Activated CD4-positive, alpha-beta memory T cell treated with anti-CD3 and anti-CD28 coated beads for 36 hours (primary cell): ENCODE measurements at regions not wholly inside any gene's neighbourhood (a gene's known extent, or its start where the extent isn't known, plus 50 kb on each side); places are given as distances from the start of the nearest gene placed in this dataset.
A peak's percentile ranks its signal among the peaks of the same experiment; 100 is the strongest.

Experiments
- CTCF ChIA-PET: fragments of 350-600 bp; sonication (Branson Sonifier 250); formaldehyde crosslinking; loops from one replicate; lab custom pipeline; 2021; ENCODE audit warnings: antibody characterized with exemption, inconsistent platforms; lab: Charles Lee
- POLR2A ChIA-PET: fragments of 350-600 bp; sonication (Branson Sonifier 250); formaldehyde crosslinking; loops from one replicate; lab custom pipeline; 2021; ENCODE audit warnings: antibody characterized with exemption; lab: Charles Lee
- DNase-seq: peaks from one replicate; pipeline ENCODE4 v3.0.0-alpha.2; 2020
- H3K27ac Mint-ChIP-seq: one replicate; pipeline ENCODE4 v1.8.0; 2021; ENCODE audit warnings: mixed read lengths
- H3K27me3 Mint-ChIP-seq: one replicate; pipeline ENCODE4 v1.8.0; 2021; ENCODE audit warnings: mixed read lengths
- H3K36me3 Mint-ChIP-seq: one replicate; pipeline ENCODE4 v1.8.0; 2021; ENCODE audit warnings: mixed read lengths
- H3K4me1 Mint-ChIP-seq: one replicate; pipeline ENCODE4 v1.8.0; 2021; ENCODE audit warnings: low read depth, mixed read lengths
- H3K4me3 Mint-ChIP-seq: one replicate; pipeline ENCODE4 v1.8.0; 2021; ENCODE audit warnings: mild to moderate bottlenecking, mixed read lengths
- H3K9me3 Mint-ChIP-seq: one replicate; pipeline ENCODE4 v1.8.0; 2021; ENCODE audit warnings: mixed read lengths
- intact Hi-C: fragments of 100-400 bp; cut with micrococcal nuclease; formaldehyde crosslinking; loops from one replicate; pipeline ENCODE4 v1.15.1; 2023

DNA sequence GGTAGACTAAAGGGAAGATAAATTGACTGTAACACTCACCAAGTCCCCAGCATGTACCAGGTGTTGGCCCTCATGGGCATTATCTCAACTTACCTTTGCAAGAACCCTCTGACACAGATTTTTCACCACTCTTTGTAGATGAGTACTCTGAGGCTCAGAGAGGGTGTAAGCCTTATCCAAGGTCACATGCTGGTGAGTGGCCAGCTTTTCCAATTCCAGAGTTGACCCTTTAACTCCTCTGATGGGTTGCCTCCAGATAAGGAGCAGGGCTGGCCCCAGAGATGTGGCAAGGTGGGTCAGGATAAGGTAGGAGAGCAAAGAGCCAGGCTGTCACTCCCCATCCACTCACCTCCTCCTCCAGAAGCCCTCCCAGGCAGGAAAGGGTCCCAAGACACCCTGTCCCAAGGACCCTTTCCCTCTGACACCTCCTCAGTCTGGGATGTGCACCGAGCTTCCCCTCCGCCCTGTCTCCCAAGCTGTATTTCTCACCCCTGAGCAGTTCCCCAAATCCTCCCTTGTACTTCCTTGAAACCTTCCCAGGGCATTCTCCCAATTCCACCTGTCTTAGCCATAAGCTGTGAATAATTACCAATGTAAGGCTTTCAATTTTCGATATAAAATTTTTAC lies 165.9 kb downstream of the ZFP36L2 start:
- Mint-ChIP-seq H3K4me3 (no peak overlapping the region), H3K9me3 (no peaks in the 10 kb centered on the region), H3K27me3 (no peaks in the 10 kb centered on the region), H3K36me3 (no peaks in the 10 kb centered on the region), H3K27ac (peak overlapping the region; percentile 54), H3K4me1 (peaks cover 19% of the 10 kb centered on the region)
- intact Hi-C loops: no loop called here
- POLR2A ChIA-PET: no interaction called here
- CTCF ChIA-PET: no interaction called here
- no peak for DNase-seq

DNA sequence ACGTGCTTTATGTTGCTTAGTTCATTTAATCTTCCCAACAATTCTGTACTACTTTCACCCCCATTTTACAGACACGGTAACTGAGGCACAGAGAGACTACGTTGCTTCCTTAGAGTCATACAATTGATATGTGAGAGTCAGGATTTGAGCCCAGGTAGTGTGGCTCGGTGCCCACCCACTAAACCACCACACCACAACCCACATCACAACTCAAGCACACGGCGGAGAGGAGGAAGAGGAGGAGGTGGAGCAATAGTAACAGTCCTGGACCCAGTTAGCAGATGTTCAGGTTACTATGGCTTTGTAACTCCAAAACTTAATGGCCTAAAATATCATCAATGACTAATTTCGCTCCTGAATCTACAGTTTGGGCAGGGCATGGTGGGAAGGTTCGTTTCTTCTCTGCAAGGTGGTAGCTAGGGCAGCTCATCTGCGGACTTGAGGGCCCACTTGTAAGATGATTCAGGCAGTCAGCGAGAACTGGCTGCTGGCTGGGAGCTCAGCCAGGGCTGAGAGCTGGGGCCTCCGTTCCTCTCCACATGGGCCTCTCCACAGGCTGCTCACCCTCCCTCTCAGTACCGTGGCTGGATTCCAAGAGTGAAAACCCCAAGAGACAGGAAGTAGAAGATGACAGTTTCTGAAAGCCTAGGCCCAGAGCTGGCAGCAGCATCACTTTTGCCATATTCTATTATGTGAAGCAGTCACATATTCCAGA lies 167.1 kb downstream of the ZFP36L2 start:
- H3K4me1 Mint-ChIP-seq: peaks cover 19% of the 10 kb centered on the region
- intact Hi-C loops: loop anchor here (2.0 to 5.0 kb wide), 3 partner anchors 71 to 508 kb away; no protein-coding TSS in a partner anchor
- ChIA-PET CTCF (interaction anchor here (0.6 to 1.5 kb wide), 4 partner anchors 112 to 169 kb away, joined by 3 to 8 read pairs (median 4); partner anchors contain the start of gene ZFP36L2), POLR2A (interaction anchor here (0.6 to 1.1 kb wide), 3 partner anchors 72 to 168 kb away, joined by 3 to 5 read pairs (median 4); partner anchors contain the start of gene ZFP36L2)
- H3K27me3 Mint-ChIP-seq: no peaks in the 10 kb centered on the region
- H3K36me3 Mint-ChIP-seq: no peaks in the 10 kb centered on the region
- no peaks in the 10 kb centered on the region for H3K9me3 Mint-ChIP-seq
- DNase-seq: peak; percentile 82
- peak overlapping the region; percentile 22 for H3K4me3 Mint-ChIP-seq
- peak overlapping the region; percentile 76 for H3K27ac Mint-ChIP-seq

DNA sequence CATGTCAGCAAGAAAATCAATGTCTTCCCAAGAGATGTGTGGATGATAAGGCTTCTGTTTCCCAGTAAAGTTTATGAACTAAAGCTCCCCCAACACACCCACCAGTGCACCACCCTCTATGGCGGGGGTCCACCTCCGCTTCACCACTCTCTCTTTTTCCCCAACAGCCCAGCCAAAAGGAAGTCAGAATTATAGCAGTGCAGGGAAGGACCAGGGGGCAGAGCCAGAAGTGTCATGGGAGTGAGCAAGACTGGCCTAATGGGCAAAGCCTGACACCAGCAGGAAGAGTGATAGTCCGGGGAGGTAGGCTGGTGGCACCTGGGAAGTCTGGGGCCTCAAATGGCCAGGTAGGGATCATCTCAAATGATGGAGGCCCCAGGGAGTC lies 167.7 kb downstream of the ZFP36L2 start:
- H3K27ac Mint-ChIP-seq: no peak overlapping the region
- no peak overlapping the region for H3K4me3 Mint-ChIP-seq
- no peaks in the 10 kb centered on the region for H3K36me3 Mint-ChIP-seq
- ChIA-PET POLR2A (interaction anchor here (0.9 to 1.1 kb wide), 2 partner anchors 73 to 168 kb away, joined by 4 to 5 read pairs; partner anchors contain the start of gene ZFP36L2), CTCF (interaction anchor here (1.1 to 1.5 kb wide), 2 partner anchors 111 to 170 kb away, joined by 4 to 8 read pairs; no protein-coding TSS in a partner anchor)
- DNase-seq: no peak
- intact Hi-C loops: loop anchor here (2.0 to 5.0 kb wide), 3 partner anchors 72 to 509 kb away; no protein-coding TSS in a partner anchor
- no peaks in the 10 kb centered on the region for H3K9me3 Mint-ChIP-seq
- no peaks in the 10 kb centered on the region for H3K27me3 Mint-ChIP-seq
- peaks cover 19% of the 10 kb centered on the region for H3K4me1 Mint-ChIP-seq

DNA sequence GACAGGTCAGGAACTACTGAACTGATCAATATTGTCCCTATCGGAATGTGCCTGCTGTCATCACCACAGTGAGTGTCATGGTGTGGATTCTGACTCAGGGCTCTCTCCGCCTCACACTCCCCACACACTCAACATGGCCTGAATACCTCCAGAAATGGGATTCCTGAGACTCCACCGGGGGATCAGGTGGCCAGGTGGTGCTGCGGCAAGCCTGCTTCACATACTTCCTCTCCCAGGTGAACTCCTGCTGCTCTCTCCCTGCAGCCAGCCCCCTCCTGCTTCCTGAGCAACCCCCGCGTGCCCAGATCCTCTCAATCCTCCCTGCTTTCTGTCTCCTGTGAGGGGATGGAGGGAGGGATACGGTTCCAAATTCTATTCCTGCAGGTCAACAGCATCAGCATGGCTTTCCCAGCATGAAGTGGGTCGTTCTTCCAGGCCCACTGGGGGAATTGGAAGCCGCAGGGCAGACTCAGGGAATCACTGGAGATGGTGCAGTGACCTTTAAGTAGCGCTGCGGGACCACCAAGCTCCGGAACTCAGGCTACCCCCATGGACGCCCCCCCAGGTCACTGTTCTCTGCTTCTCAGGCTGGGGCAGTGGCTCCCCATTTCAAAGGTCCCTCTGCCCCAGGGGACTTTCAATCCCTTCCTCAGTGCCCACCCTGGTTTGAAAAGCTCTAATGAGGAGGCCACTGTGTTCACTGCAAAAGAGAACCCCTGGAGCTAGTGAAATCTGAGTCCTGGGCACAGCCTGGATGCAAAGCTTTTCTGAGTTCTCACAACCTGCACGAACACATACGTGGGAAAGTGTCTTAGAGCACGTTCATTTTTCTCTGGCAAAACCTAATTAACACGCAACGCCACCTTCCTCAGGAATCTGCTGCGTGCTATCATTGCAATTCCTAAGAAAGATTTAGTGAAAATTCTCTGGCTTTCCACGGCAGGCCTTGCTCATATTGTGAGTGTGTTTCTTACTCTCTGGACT lies 168.4 kb downstream of the ZFP36L2 start:
- Mint-ChIP-seq H3K4me1 (peaks cover 19% of the 10 kb centered on the region), H3K4me3 (no peak overlapping the region), H3K27me3 (no peaks in the 10 kb centered on the region), H3K27ac (no peak overlapping the region), H3K36me3 (no peaks in the 10 kb centered on the region), H3K9me3 (no peaks in the 10 kb centered on the region)
- DNase-seq: no peak
- intact Hi-C loops: loop anchor here (2.0 to 5.0 kb wide), 3 partner anchors 73 to 509 kb away; no protein-coding TSS in a partner anchor
- POLR2A ChIA-PET: no interaction called here
- CTCF ChIA-PET: interaction anchor here (1.5 kb wide), 1 partner anchor 171 kb away, joined by 8 read pairs; no protein-coding TSS in a partner anchor

DNA sequence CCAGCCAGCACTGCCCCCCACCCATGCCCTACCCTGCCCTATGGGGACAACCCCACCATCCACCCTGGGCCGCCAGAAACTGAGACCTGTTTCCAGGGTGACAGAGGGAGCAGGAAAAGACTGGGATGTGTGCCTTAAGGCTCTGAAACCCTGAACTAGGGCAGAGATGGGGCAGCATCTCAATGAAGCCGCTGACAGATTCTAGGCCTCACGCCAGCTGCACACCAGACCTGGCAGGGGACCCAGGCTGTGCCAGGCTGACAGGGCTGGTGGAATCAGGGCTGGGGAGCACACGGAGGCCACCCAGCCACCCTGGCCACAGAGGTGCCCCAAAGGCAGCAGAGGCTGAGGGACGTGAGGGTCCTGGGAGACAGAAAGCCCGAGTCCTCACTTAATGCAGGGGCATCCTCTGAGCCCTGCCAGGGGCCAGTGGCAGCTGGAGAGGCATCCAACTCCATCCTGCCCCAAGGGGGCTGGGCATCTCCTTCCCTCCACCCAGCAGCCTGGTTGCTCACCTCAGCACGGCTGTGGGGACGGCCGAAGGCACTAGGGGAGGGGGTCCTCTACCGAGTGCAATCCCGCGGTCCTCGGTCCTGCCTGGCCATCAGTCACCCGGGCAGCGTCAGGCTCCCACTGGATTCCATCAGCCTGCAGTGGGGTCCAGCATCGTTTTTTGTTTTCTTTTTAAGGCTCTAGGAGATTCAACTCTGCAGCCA lies 169.2 kb downstream of the ZFP36L2 start:
- H3K27me3 Mint-ChIP-seq: no peaks in the 10 kb centered on the region
- no peaks in the 10 kb centered on the region for H3K9me3 Mint-ChIP-seq
- no peak for DNase-seq
- H3K27ac Mint-ChIP-seq: no peak overlapping the region
- H3K4me3 Mint-ChIP-seq: no peak overlapping the region
- ChIA-PET CTCF (no interaction called here), POLR2A (no interaction called here)
- intact Hi-C loops: loop anchor here (5.0 kb wide), 1 partner anchor 510 kb away; no protein-coding TSS in a partner anchor
- no peaks in the 10 kb centered on the region for H3K36me3 Mint-ChIP-seq
- peaks cover 19% of the 10 kb centered on the region for H3K4me1 Mint-ChIP-seq

DNA sequence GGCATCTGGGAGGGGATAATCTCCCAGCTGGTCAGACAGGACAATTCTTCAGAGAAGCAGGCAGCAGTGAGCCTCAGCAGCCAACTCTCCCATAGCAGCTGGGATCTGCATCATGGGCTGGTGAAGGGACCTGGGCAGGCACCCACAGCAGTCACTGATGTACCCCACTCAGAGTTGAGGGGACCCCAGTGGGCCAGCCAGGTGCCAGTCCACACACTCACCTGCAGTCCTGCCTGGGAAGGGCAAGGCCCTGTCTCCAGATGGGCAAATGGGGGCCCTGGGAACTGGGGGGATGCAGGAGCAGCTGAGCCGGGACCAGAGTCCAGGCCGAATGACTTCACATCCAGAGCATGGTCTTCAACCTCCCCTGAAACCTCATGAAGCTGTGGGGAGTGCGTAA lies 170.4 kb downstream of the ZFP36L2 start:
- Mint-ChIP-seq H3K27me3 (no peaks in the 10 kb centered on the region), H3K27ac (no peak overlapping the region), H3K4me3 (no peak overlapping the region), H3K4me1 (peaks cover 24% of the 10 kb centered on the region), H3K36me3 (no peaks in the 10 kb centered on the region), H3K9me3 (no peaks in the 10 kb centered on the region)
- intact Hi-C loops: loop anchor here (5.0 kb wide), 1 partner anchor 511 kb away; no protein-coding TSS in a partner anchor
- DNase-seq: no peak
- ChIA-PET CTCF (no interaction called here), POLR2A (no interaction called here)

DNA sequence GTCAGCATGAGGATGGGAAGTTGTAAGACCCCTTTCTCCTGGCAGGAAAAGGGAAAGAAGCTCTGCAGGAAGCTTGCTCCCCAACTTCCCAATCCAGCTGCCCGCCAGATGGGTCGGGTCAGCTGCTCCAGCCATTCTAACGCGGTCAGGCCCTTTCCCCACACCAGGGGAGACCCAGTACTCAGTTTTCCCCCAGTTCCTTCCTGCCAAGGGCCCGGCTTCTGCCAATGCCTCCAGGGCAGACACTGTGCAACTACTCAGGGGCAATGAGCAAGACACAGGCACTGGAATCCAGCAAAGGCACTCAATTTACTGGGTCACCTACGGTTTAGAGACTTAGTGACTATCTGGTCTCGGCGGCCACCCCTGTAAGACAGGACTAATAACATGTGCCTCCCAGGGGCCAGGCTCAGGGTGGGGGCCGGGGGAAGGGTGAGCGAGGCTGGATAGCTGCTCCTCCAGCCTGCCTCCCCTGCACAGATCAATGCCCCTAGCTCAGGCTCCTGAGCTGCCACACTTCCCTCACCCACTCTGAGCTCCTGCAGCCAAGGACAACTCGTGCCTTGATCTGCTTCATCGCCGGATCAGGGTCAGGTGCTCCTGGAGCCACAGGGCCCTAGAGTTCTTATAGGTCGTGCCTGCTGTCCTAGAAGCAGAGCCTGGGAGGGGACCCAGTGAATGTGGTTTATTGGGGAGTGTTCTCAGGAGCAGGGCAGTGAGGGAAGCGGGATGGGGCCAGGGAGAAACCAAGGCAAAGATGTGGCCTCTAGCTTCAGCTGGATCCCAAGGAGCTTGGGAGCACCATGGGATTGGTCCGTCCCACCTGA lies 171.1 kb downstream of the ZFP36L2 start:
- POLR2A ChIA-PET: interaction anchor here (0.6 kb wide), 1 partner anchor 180 kb away, joined by 5 read pairs; no protein-coding TSS in a partner anchor

DNA sequence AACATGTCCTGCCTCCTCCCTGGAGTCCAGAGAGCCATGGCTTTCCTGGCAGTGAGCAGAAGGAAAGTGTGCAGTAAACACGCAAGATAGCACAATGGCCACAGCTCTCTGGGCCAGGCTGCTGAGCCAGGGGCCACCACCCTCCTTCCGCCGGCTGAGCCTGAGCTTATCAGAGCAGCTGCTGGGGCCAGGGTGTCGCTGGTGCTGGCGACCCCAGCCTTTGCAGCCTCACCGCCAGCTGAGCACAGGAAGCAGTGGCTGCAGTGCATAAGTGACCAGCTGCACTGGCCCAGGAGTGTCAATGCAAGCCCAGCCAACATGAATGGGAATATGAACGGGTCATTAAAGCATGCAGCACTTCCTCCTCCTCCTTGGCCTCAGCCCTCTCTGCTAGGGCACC lies 172.0 kb downstream of the ZFP36L2 start:
- intact Hi-C loops: no loop called here
- no peaks in the 10 kb centered on the region for H3K9me3 Mint-ChIP-seq
- no peak overlapping the region for H3K27ac Mint-ChIP-seq

More for the DNA sequence above, 171.1 kb downstream of the ZFP36L2 start:
- Mint-ChIP-seq H3K36me3 (no peaks in the 10 kb centered on the region), H3K4me3 (no peak overlapping the region), H3K9me3 (no peaks in the 10 kb centered on the region), H3K4me1 (peaks cover 24% of the 10 kb centered on the region), H3K27ac (no peak overlapping the region), H3K27me3 (no peaks in the 10 kb centered on the region)
- intact Hi-C loops: loop anchor here (5.0 kb wide), 1 partner anchor 512 kb away; no protein-coding TSS in a partner anchor
- CTCF ChIA-PET: no interaction called here
- DNase-seq: no peak

DNA sequence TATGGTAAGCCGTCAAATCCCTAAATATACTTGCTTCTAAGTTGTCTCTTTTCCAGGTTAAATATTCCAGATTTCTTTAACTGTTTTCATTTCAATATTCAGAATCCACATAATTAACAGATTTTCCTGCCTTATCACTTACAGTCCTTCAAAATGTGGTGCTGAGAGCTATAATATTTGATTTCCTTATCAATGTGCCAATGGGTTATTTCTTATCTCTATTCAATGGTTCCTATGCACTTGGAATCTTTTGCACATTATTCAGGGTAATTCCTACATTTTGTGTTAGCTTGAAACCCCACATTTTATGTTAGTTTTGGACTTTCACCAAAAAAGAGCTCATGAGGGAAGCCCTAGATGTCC lies 173.5 kb downstream of the ZFP36L2 start:
- intact Hi-C loops: no loop called here
- Mint-ChIP-seq H3K27ac (no peak overlapping the region), H3K27me3 (no peaks in the 10 kb centered on the region), H3K36me3 (no peaks in the 10 kb centered on the region), H3K4me1 (peaks cover 6% of the 10 kb centered on the region), H3K4me3 (no peak overlapping the region), H3K9me3 (no peaks in the 10 kb centered on the region)
- ChIA-PET CTCF (interaction anchor here (1.0 kb wide), 1 partner anchor 524 kb away, joined by 3 read pairs; no protein-coding TSS in a partner anchor), POLR2A (interaction anchor here (1.0 kb wide), 1 partner anchor 20 kb away, joined by 3 read pairs; no protein-coding TSS in a partner anchor)
- no peak for DNase-seq

More for the DNA sequence above, 172.0 kb downstream of the ZFP36L2 start:
- H3K4me3 Mint-ChIP-seq: no peak overlapping the region
- no peaks in the 10 kb centered on the region for H3K36me3 Mint-ChIP-seq
- H3K27me3 Mint-ChIP-seq: no peaks in the 10 kb centered on the region
- peaks cover 16% of the 10 kb centered on the region for H3K4me1 Mint-ChIP-seq
- POLR2A ChIA-PET: no interaction called here
- CTCF ChIA-PET: no interaction called here
- no peak for DNase-seq

DNA sequence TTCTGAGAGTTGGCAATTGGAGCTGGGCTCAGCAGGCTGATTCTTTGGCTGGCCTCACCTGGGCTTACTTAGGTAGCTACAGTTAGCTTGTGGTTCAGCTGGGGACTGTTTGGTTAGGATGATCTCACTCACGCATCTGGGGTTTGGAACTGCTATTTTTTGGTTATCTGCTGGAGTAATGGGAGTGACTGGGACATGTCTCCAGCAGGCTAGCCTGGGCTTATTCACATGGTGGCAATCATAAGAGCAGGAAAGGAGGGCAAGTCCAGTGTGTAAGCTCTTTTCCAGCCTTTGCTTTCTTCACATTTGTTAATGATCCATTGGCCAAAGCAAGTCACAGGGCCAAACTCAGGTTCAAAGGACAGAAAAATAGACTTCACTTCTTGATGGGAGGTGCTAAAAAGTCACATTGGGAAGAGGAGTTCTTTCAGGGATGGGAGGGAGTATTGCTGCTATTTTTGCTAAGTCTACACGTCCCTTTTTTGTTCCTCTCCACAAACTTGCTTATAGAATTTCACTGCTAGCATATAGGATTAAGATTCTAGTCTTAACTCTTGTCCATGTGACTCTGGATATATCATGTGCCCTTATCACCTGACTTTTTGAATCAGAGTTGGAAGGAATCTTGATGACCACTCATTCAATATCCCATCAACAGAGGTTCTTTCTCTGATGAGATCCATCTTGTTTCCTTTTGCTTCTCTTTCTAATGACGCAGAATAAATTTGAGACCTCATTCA lies 174.0 kb downstream of the ZFP36L2 start:
- Mint-ChIP-seq H3K4me1 (peaks cover 10% of the 10 kb centered on the region), H3K27me3 (no peaks in the 10 kb centered on the region), H3K27ac (no peak overlapping the region), H3K36me3 (no peaks in the 10 kb centered on the region), H3K9me3 (no peaks in the 10 kb centered on the region), H3K4me3 (no peak overlapping the region)
- ChIA-PET CTCF (interaction anchor here (1.0 to 1.4 kb wide), 2 partner anchors 75 to 525 kb away, joined by 3 to 4 read pairs; no protein-coding TSS in a partner anchor), POLR2A (interaction anchor here (1.0 kb wide), 1 partner anchor 21 kb away, joined by 3 read pairs; no protein-coding TSS in a partner anchor)
- DNase-seq: no peak
- intact Hi-C loops: no loop called here
